ENCODE measurements at regions not wholly inside any gene's neighbourhood (a gene's known extent, or its start where the extent isn't known, plus 50 kb on each side); places are given as distances from the start of the nearest gene placed in this dataset.
"Not testable (repeated sequence)": the region's sequence is repeated elsewhere in the genome, so short reads cannot be mapped to it uniquely, and the experiment has no call there.

GRCh38 chrX:45508454-45508853 is 307.8 kb upstream of the DIPK2B start:
- DNase-seq, result no peak
- Histone ChIP-seq H3K36me3 (ENCODE audit: control insufficient read depth, insufficient read depth, low read length) (no peaks in the 10 kb centered on the region), H3K27ac (ENCODE audit: insufficient read depth, low read length, poor library complexity, severe bottlenecking) (no peak overlapping the region), H3K27me3 (replicated peaks; ENCODE audit: control insufficient read depth, insufficient read depth, low read length, poor library complexity, severe bottlenecking) (no peaks in the 10 kb centered on the region), H3K4me1 (ENCODE audit: control insufficient read depth, insufficient read depth, low read length, poor library complexity, severe bottlenecking) (no peaks in the 10 kb centered on the region), H3K9me3 (ENCODE audit: control insufficient read depth, low read length) (no peaks in the 10 kb centered on the region), H3K4me3 (ENCODE audit: insufficient read depth, low read depth, low read length, poor library complexity, severe bottlenecking) (no peak overlapping the region)

DNA sequence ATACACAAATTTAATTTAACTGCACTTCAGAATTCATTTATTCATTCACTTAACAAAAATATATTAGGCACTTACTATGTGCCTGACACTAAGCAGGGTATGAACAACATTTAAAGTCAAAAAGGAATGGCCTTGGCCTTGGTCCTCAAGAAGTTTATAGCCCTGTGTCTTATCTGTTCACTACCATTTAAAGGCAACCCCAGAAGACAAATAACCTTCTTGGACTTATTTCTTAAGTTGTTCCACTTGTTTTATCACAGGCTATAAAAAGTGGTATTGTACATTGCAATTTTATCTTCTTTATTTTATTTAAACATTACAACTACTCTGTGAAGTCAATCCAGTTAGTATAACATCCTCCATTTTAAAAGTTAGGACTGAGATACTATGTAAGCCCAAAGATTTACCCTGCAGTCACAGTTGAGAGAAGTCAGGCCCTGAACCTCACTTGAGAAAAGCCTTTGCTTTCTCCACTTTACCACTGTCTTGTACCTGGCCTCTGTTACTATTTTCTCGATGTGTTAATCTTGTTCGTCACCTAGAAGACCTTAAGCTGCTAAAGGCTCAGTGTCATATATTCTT is 305.6 kb upstream of the DIPK2B start:
- no peaks in the 10 kb centered on the region for H3K27me3 ChIP-seq (replicated peaks; ENCODE audit: control insufficient read depth, insufficient read depth, low read length, poor library complexity, severe bottlenecking)
- no peak overlapping the region for H3K27ac ChIP-seq (ENCODE audit: insufficient read depth, low read length, poor library complexity, severe bottlenecking)
- no peaks in the 10 kb centered on the region for H3K4me1 ChIP-seq (ENCODE audit: control insufficient read depth, insufficient read depth, low read length, poor library complexity, severe bottlenecking)
- no peaks in the 10 kb centered on the region for H3K36me3 ChIP-seq (ENCODE audit: control insufficient read depth, insufficient read depth, low read length)
- DNase-seq, result no peak
- H3K9me3 ChIP-seq (ENCODE audit: control insufficient read depth, low read length), result no peaks in the 10 kb centered on the region
- no peak overlapping the region for H3K4me3 ChIP-seq (ENCODE audit: insufficient read depth, low read depth, low read length, poor library complexity, severe bottlenecking)

GRCh38 chrX:45505214-45505613 is 304.5 kb upstream of the DIPK2B start:
- no peak overlapping the region for H3K27ac ChIP-seq (ENCODE audit: insufficient read depth, low read length, poor library complexity, severe bottlenecking)
- no peak for DNase-seq
- H3K4me3 ChIP-seq (ENCODE audit: insufficient read depth, low read depth, low read length, poor library complexity, severe bottlenecking), result no peak overlapping the region

DNA sequence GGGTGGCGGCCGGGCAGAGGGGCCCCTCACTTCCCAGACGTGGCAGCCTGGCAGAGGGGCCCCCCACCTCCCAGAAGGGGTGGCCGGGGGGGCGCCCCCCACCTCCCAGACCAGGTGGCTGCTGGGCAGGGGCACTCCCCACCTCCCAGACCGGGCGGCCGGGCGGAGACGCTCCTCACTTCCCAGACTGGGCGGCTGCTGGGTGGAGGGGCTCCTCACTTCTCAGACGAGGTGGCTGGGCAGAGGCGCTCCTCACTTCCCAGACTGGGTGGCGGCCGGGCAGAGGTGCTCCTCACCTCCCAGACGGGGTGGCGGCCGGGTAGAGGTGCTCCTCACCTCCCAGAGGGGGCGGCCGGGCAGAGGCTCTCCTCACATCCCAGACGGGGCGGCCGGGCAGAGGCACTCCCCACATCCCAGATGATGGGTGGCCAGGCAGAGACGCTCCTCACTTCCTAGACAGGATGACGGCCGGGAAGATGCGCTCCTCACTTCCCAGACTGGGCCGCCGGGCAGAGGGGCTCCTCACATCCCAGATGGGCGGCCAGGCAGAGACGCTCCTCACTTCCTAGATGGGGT is 303.2 kb upstream of the DIPK2B start:
- H3K27ac ChIP-seq (ENCODE audit: insufficient read depth, low read length, poor library complexity, severe bottlenecking); H3K36me3 ChIP-seq (ENCODE audit: control insufficient read depth, insufficient read depth, low read length); H3K9me3 ChIP-seq (ENCODE audit: control insufficient read depth, low read length); H3K4me1 ChIP-seq (ENCODE audit: control insufficient read depth, insufficient read depth, low read length, poor library complexity, severe bottlenecking); H3K4me3 ChIP-seq (ENCODE audit: insufficient read depth, low read depth, low read length, poor library complexity, severe bottlenecking); DNase-seq; H3K27me3 ChIP-seq (replicated peaks; ENCODE audit: control insufficient read depth, insufficient read depth, low read length, poor library complexity, severe bottlenecking): not testable (repeated sequence)

More at GRCh38 chrX:45505214-45505613, 304.5 kb upstream of the DIPK2B start:
- Histone ChIP-seq H3K36me3 (ENCODE audit: control insufficient read depth, insufficient read depth, low read length) (no peaks in the 10 kb centered on the region), H3K9me3 (ENCODE audit: control insufficient read depth, low read length) (no peaks in the 10 kb centered on the region), H3K4me1 (ENCODE audit: control insufficient read depth, insufficient read depth, low read length, poor library complexity, severe bottlenecking) (no peaks in the 10 kb centered on the region), H3K27me3 (replicated peaks; ENCODE audit: control insufficient read depth, insufficient read depth, low read length, poor library complexity, severe bottlenecking) (no peaks in the 10 kb centered on the region)

DNA sequence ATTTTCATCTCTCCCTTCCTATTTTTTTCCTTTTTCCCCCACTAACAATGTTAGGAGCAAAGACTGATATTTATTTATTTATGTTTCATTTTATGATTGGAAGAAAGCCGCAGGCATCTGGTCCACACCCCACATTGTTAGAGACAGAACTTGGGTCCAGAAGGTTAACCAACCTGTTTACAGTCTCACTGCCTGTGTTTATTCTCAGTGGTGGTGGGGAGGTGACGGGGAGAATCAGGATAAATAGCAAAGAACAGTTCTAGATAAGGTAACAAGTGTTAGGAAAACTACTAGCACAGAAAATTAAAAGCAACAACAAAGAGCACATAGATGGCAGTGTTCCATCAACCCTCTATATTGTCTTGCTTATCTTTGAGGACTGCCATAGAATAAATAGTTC is 301.7 kb upstream of the DIPK2B start:
- Histone ChIP-seq H3K4me1 (ENCODE audit: control insufficient read depth, insufficient read depth, low read length, poor library complexity, severe bottlenecking) (no peaks in the 10 kb centered on the region), H3K27ac (ENCODE audit: insufficient read depth, low read length, poor library complexity, severe bottlenecking) (no peak overlapping the region), H3K27me3 (replicated peaks; ENCODE audit: control insufficient read depth, insufficient read depth, low read length, poor library complexity, severe bottlenecking) (no peaks in the 10 kb centered on the region), H3K9me3 (ENCODE audit: control insufficient read depth, low read length) (no peaks in the 10 kb centered on the region), H3K4me3 (ENCODE audit: insufficient read depth, low read depth, low read length, poor library complexity, severe bottlenecking) (no peak overlapping the region), H3K36me3 (ENCODE audit: control insufficient read depth, insufficient read depth, low read length) (no peaks in the 10 kb centered on the region)
- DNase-seq, result no peak

DNA sequence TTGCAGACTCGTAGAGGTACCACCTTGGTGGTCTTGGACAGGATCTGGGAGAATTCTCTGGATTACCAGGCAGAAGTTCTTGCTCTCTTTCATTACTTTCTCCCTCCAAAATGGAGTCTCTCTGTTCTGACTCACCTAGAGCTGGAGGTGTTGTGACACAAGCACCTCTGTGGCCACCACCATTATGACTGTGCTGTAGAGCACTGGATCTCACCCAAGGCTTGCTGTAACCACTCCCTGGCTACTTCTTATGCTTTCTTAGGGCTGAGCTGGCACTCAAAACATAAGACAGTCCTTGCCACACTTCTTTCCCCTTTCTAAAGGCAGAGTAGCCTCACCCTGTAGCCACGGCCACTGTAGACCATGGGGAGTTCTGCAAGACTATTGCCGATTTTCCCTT is 296.6 kb upstream of the DIPK2B start:
- no peak overlapping the region for H3K27ac ChIP-seq (ENCODE audit: insufficient read depth, low read length, poor library complexity, severe bottlenecking)
- H3K36me3 ChIP-seq (ENCODE audit: control insufficient read depth, insufficient read depth, low read length), result no peaks in the 10 kb centered on the region
- no peaks in the 10 kb centered on the region for H3K27me3 ChIP-seq (replicated peaks; ENCODE audit: control insufficient read depth, insufficient read depth, low read length, poor library complexity, severe bottlenecking)
- DNase-seq, result no peak
- H3K4me3 ChIP-seq (ENCODE audit: insufficient read depth, low read depth, low read length, poor library complexity, severe bottlenecking), result no peak overlapping the region
- no peaks in the 10 kb centered on the region for H3K9me3 ChIP-seq (ENCODE audit: control insufficient read depth, low read length)
- no peaks in the 10 kb centered on the region for H3K4me1 ChIP-seq (ENCODE audit: control insufficient read depth, insufficient read depth, low read length, poor library complexity, severe bottlenecking)

DNA sequence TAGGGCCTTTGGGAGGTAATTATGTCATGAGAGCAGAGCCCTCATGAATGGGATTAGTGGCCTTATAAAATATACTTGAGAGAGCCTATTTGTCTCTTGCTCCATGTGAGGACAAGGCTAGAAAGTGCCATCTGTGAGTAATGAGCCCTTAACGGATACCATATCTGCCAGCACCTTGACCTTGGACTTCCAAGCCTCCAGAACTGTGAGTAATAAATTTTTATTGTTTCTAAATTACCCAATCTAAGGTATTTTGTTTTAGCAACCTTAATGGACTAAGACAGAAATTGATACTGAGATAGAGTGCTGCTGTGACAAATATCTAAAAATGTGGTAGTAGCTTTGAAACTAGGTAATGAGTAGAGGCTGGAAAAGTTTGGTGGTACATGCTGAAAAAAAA is 285.0 kb upstream of the DIPK2B start:
- no peaks in the 10 kb centered on the region for H3K9me3 ChIP-seq (ENCODE audit: control insufficient read depth, low read length)
- DNase-seq, result no peak
- no peak overlapping the region for H3K4me3 ChIP-seq (ENCODE audit: insufficient read depth, low read depth, low read length, poor library complexity, severe bottlenecking)
- no peaks in the 10 kb centered on the region for H3K36me3 ChIP-seq (ENCODE audit: control insufficient read depth, insufficient read depth, low read length)
- H3K4me1 ChIP-seq (ENCODE audit: control insufficient read depth, insufficient read depth, low read length, poor library complexity, severe bottlenecking), result no peaks in the 10 kb centered on the region
- H3K27ac ChIP-seq (ENCODE audit: insufficient read depth, low read length, poor library complexity, severe bottlenecking), result no peak overlapping the region
- H3K27me3 ChIP-seq (replicated peaks; ENCODE audit: control insufficient read depth, insufficient read depth, low read length, poor library complexity, severe bottlenecking), result no peaks in the 10 kb centered on the region

- Histone ChIP-seq H3K27ac (ENCODE audit: insufficient read depth, low read length, poor library complexity, severe bottlenecking) (no peak overlapping the region), H3K9me3 (ENCODE audit: control insufficient read depth, low read length) (no peaks in the 10 kb centered on the region)
- no peak for DNase-seq
Observed at GRCh38 chrX:45479835-45480422, 279.3 kb upstream of the DIPK2B start.

DNA sequence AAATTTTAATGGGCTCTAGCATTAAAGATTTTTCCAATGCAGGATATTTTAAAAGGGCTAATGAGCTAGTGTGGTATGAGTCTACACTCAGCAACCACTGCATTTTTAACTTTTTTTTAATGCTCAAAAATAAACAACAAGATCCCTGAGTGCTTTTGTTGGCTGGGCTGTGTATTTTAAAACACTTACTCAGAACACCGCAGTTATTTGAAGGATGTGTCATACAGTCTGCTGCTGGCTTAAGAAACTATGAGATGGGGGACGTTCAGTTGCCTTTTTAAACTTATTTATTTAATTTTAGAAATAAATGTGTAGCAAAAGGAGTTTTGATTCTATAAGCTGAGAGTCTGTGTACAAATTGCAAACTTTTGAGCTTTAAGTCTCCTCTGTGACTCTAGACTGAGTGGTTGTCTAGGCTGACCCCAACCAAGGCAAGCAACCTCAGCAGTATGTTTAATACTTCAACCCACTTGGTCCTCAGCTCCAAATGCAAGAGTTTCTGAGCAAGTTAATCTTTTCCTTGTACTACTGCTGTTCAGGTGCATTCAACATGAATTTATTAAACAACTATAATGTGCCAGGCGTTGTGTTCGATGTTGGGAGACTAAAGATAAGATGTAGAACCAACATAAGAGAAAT is 278.6 kb upstream of the DIPK2B start:
- no peak for DNase-seq
- Histone ChIP-seq H3K36me3 (ENCODE audit: control insufficient read depth, insufficient read depth, low read length) (no peaks in the 10 kb centered on the region), H3K4me1 (ENCODE audit: control insufficient read depth, insufficient read depth, low read length, poor library complexity, severe bottlenecking) (no peaks in the 10 kb centered on the region), H3K9me3 (ENCODE audit: control insufficient read depth, low read length) (no peaks in the 10 kb centered on the region), H3K4me3 (ENCODE audit: insufficient read depth, low read depth, low read length, poor library complexity, severe bottlenecking) (no peak overlapping the region), H3K27ac (ENCODE audit: insufficient read depth, low read length, poor library complexity, severe bottlenecking) (no peak overlapping the region), H3K27me3 (replicated peaks; ENCODE audit: control insufficient read depth, insufficient read depth, low read length, poor library complexity, severe bottlenecking) (no peaks in the 10 kb centered on the region)

More at GRCh38 chrX:45479835-45480422, 279.3 kb upstream of the DIPK2B start:
- Histone ChIP-seq H3K4me1 (ENCODE audit: control insufficient read depth, insufficient read depth, low read length, poor library complexity, severe bottlenecking) (no peaks in the 10 kb centered on the region), H3K36me3 (ENCODE audit: control insufficient read depth, insufficient read depth, low read length) (no peaks in the 10 kb centered on the region), H3K27me3 (replicated peaks; ENCODE audit: control insufficient read depth, insufficient read depth, low read length, poor library complexity, severe bottlenecking) (no peaks in the 10 kb centered on the region), H3K4me3 (ENCODE audit: insufficient read depth, low read depth, low read length, poor library complexity, severe bottlenecking) (no peak overlapping the region)

DNA sequence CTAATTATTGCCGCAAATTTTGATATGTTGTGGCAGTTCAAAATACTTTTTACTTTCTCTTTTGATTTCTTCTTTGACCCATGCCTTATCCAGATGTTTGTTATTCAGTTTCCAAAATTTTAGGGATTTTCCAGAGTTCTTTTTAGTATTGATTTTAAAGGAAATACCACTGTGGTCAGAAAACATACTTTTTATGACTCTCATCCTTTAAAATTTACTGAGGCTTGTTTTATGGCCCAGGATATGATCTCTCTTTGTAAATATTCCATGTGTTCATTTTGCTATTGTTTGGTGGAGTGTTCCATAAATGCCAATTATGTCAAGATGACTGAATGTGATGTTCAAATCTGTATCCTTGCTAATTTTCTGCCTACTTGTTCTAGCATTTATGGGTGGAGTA is 272.3 kb upstream of the DIPK2B start:
- no peak overlapping the region for H3K27ac ChIP-seq (ENCODE audit: insufficient read depth, low read length, poor library complexity, severe bottlenecking)
- no peak for DNase-seq
- H3K36me3 ChIP-seq (ENCODE audit: control insufficient read depth, insufficient read depth, low read length), result no peaks in the 10 kb centered on the region
- H3K27me3 ChIP-seq (replicated peaks; ENCODE audit: control insufficient read depth, insufficient read depth, low read length, poor library complexity, severe bottlenecking), result no peaks in the 10 kb centered on the region
- H3K9me3 ChIP-seq (ENCODE audit: control insufficient read depth, low read length), result no peaks in the 10 kb centered on the region
- no peaks in the 10 kb centered on the region for H3K4me1 ChIP-seq (ENCODE audit: control insufficient read depth, insufficient read depth, low read length, poor library complexity, severe bottlenecking)
- H3K4me3 ChIP-seq (ENCODE audit: insufficient read depth, low read depth, low read length, poor library complexity, severe bottlenecking), result no peak overlapping the region

All from effector memory CD4-positive, alpha-beta T cell (primary cell).